ENCODE measurements at regions not wholly inside any gene's neighbourhood (a gene's known extent, or its start where the extent isn't known, plus 50 kb on each side); places are given as distances from the start of the nearest gene placed in this dataset.

- no peak for DNase-seq (ENCODE audit: extremely low spot score)
- ChIA-PET POLR2A (no interaction called here), CTCF (no interaction called here)
- TF ChIP-seq CTCF (IDR thresholded peaks at IDR 0.05; ENCODE audit: control extremely low read depth, extremely low read depth, low read depth, missing control alignments), result no peak
These were observed 86.8 kb upstream of the OR13F1 start for GRCh38 chr9:104417296-104417695.

- ChIA-PET POLR2A (no interaction called here), CTCF (interaction anchor here (2.2 kb wide), 1 partner anchor 11 kb away, joined by 6 read pairs; no protein-coding TSS in a partner anchor)
These were observed 75.0 kb upstream of the OR13F1 start for GRCh38 chr9:104429031-104429546.

GRCh38 chr9:104435059-104435458 is 69.0 kb upstream of the OR13F1 start:
- POLR2A ChIA-PET, result no interaction called here
- DNase-seq (ENCODE audit: extremely low spot score), result no peak
- CTCF ChIA-PET, result interaction anchor here (0.8 to 1.3 kb wide), 2 partner anchors 12 to 14 kb away, joined by 3 read pairs; no protein-coding TSS in a partner anchor
- no peak for TF ChIP-seq CTCF (IDR thresholded peaks at IDR 0.05; ENCODE audit: control extremely low read depth, extremely low read depth, low read depth, missing control alignments)

More at GRCh38 chr9:104429031-104429546, 75.0 kb upstream of the OR13F1 start:
- TF ChIP-seq CTCF (IDR thresholded peaks at IDR 0.05; ENCODE audit: control extremely low read depth, extremely low read depth, low read depth, missing control alignments), result no peak
- no peak for DNase-seq (ENCODE audit: extremely low spot score)

- DNase-seq (ENCODE audit: extremely low spot score), result no peak
- ChIA-PET POLR2A (no interaction called here), CTCF (interaction anchor here (0.7 to 1.3 kb wide), 4 partner anchors 8 to 28 kb away, joined by 3 read pairs; no protein-coding TSS in a partner anchor)
- TF ChIP-seq CTCF (IDR thresholded peaks at IDR 0.05; ENCODE audit: control extremely low read depth, extremely low read depth, low read depth, missing control alignments), result no peak
These were observed 56.0 kb upstream of the OR13F1 start for GRCh38 chr9:104448036-104448435.

Data from GM10248 (cell line).